ENCODE measurements at regions not wholly inside any gene's neighbourhood (a gene's known extent, or its start where the extent isn't known, plus 50 kb on each side); places are given as distances from the start of the nearest gene placed in this dataset.

DNA sequence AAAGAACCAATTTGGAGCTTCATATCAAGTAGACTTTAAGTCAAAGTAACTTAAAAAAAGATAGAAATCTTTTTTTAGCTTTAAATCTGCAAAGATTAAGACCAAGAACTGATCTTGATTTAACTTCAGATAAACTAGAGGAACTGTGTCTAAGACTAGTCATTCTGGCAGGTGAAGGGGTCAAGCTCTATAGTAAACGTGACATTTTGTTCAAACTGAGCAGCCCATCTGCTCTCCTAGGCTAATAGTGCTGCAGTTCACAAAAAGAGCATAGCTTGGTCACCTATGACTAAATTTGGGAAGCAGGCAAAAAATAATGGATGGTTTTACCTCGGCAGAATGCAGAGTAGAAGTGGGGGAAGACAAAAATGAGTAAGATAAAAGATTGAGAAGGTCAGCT, 168.8 kb upstream of the ALCAM start:
- DNase-seq (ENCODE audit: low read depth, low spot score) (no peak), FAIRE-seq (no peak)
- Histone ChIP-seq H3K27ac (ENCODE audit: control insufficient read depth, insufficient read depth, low read length) (no peak overlapping the region), H4K20me1 (ENCODE audit: control insufficient read depth, extremely low read depth, insufficient read depth, low read length) (no peaks in the 10 kb centered on the region), H3K27me3 (ENCODE audit: control insufficient read depth, extremely low read depth, insufficient read depth, low read length) (no peaks in the 10 kb centered on the region), H3K4me1 (ENCODE audit: control insufficient read depth, extremely low read depth, insufficient read depth, low read length) (peaks cover 3% of the 10 kb centered on the region), H3K9ac (ENCODE audit: control insufficient read depth, extremely low read depth, insufficient read depth, low read length) (no peak overlapping the region), H3K36me3 (ENCODE audit: control insufficient read depth in 2 of 2, extremely low read depth in 1 of 2, insufficient read depth in 2 of 2, low read length in 2 of 2) (no peaks in the 10 kb centered on the region), H3K4me2 (ENCODE audit: control insufficient read depth, extremely low read depth, insufficient read depth, low read depth, low read length) (no peak overlapping the region), H2AFZ (ENCODE audit: control insufficient read depth, low read length) (no peak overlapping the region), H3K4me3 (ENCODE audit: control insufficient read depth in 2 of 3, extremely low read depth in 1 of 3, insufficient read depth in 2 of 3, low read depth in 1 of 3, low read length in 3 of 3) (no peak overlapping the region), H3K9me3 (ENCODE audit: control insufficient read depth, low read depth, low read length) (no peaks in the 10 kb centered on the region), H3K9me1 (ENCODE audit: control insufficient read depth, extremely low read depth, insufficient read depth, low read length) (no peaks in the 10 kb centered on the region), H3K79me2 (ENCODE audit: control insufficient read depth, insufficient read depth, low read length) (no peaks in the 10 kb centered on the region)
- TF ChIP-seq, protein P1, sequence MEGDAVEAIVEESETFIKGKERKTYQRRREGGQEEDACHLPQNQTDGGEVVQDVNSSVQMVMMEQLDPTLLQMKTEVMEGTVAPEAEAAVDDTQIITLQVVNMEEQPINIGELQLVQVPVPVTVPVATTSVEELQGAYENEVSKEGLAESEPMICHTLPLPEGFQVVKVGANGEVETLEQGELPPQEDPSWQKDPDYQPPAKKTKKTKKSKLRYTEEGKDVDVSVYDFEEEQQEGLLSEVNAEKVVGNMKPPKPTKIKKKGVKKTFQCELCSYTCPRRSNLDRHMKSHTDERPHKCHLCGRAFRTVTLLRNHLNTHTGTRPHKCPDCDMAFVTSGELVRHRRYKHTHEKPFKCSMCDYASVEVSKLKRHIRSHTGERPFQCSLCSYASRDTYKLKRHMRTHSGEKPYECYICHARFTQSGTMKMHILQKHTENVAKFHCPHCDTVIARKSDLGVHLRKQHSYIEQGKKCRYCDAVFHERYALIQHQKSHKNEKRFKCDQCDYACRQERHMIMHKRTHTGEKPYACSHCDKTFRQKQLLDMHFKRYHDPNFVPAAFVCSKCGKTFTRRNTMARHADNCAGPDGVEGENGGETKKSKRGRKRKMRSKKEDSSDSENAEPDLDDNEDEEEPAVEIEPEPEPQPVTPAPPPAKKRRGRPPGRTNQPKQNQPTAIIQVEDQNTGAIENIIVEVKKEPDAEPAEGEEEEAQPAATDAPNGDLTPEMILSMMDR (optimal IDR thresholded peaks at IDR 0.05 in 1 of 3, IDR thresholded peaks at IDR 0.05 in 1 of 3, conservative IDR thresholded peaks at IDR 0.05 in 1 of 3; ENCODE audit: extremely low read depth in 1 of 3, insufficient read depth in 2 of 3, low read length in 3 of 3): no peak
- TF ChIP-seq EZH2 (IDR thresholded peaks at IDR 0.05; ENCODE audit: low read length): no peak
- dilution Hi-C loops (cut with MboI; ENCODE audit: extremely low pct_ligation_motif_present, low sequenced_read_pairs): no loop called here

DNA sequence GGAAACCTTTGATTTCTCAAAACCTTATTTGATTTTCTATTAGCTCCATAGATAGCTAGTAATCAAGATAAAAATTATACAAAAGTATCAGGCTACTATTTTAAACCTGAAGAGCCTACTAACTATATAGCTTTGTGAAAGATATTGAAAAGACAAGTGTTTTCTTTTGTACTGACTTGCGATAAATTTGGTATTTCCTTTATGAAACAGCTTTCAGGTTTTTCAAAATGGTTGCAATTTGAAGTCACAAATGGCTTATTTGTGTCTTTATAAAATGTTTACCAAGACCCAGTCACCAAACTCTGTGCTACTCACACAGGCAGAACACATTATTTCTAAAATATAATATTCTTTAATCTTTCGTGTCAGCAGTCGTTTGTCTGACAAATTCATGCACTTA, 167.5 kb upstream of the ALCAM start:
- no peak overlapping the region for H2AFZ ChIP-seq (ENCODE audit: control insufficient read depth, low read length)
- no peaks in the 10 kb centered on the region for H3K79me2 ChIP-seq (ENCODE audit: control insufficient read depth, insufficient read depth, low read length)
- H3K4me3 ChIP-seq (ENCODE audit: control insufficient read depth in 2 of 3, extremely low read depth in 1 of 3, insufficient read depth in 2 of 3, low read depth in 1 of 3, low read length in 3 of 3): no peak overlapping the region
- H4K20me1 ChIP-seq (ENCODE audit: control insufficient read depth, extremely low read depth, insufficient read depth, low read length): no peaks in the 10 kb centered on the region
- TF ChIP-seq EZH2 (IDR thresholded peaks at IDR 0.05; ENCODE audit: low read length): no peak
- TF ChIP-seq, protein P1 (optimal IDR thresholded peaks at IDR 0.05 in 1 of 3, IDR thresholded peaks at IDR 0.05 in 1 of 3, conservative IDR thresholded peaks at IDR 0.05 in 1 of 3; ENCODE audit: extremely low read depth in 1 of 3, insufficient read depth in 2 of 3, low read length in 3 of 3): no peak
- no peaks in the 10 kb centered on the region for H3K27me3 ChIP-seq (ENCODE audit: control insufficient read depth, extremely low read depth, insufficient read depth, low read length)
- no peak overlapping the region for H3K27ac ChIP-seq (ENCODE audit: control insufficient read depth, insufficient read depth, low read length)
- H3K9ac ChIP-seq (ENCODE audit: control insufficient read depth, extremely low read depth, insufficient read depth, low read length): no peak overlapping the region
- no peak for FAIRE-seq
- H3K9me3 ChIP-seq (ENCODE audit: control insufficient read depth, low read depth, low read length): no peaks in the 10 kb centered on the region
- no peaks in the 10 kb centered on the region for H3K9me1 ChIP-seq (ENCODE audit: control insufficient read depth, extremely low read depth, insufficient read depth, low read length)
- no peak for DNase-seq (ENCODE audit: low read depth, low spot score)
- dilution Hi-C loops (cut with MboI; ENCODE audit: extremely low pct_ligation_motif_present, low sequenced_read_pairs): no loop called here
- no peak overlapping the region for H3K4me2 ChIP-seq (ENCODE audit: control insufficient read depth, extremely low read depth, insufficient read depth, low read depth, low read length)
- no peaks in the 10 kb centered on the region for H3K36me3 ChIP-seq (ENCODE audit: control insufficient read depth in 2 of 2, extremely low read depth in 1 of 2, insufficient read depth in 2 of 2, low read length in 2 of 2)
- peaks cover 3% of the 10 kb centered on the region for H3K4me1 ChIP-seq (ENCODE audit: control insufficient read depth, extremely low read depth, insufficient read depth, low read length)
